Large intestine (tissue), 3 donors: ENCODE measurements at regions not wholly inside any gene's neighbourhood (a gene's known extent, or its start where the extent isn't known, plus 50 kb on each side); places are given as distances from the start of the nearest gene placed in this dataset.

Experiments
- DNase-seq, 2 donors: peaks; one replicate each; pipeline versions ENCODE4 v3.0.0 to v3.0.0-alpha.2; 2013
- H3K27ac ChIP-seq: one replicate; pipeline ENCODE4 v1.5.1; 2013; ENCODE audit warnings: low read length
- H3K27me3 ChIP-seq: 2 replicates; pipeline ENCODE4 v1.6.1; 2013; ENCODE audit warnings: low read length; ENCODE audit not compliant: control insufficient read depth, insufficient read depth
- H3K36me3 ChIP-seq: 2 replicates; pipeline ENCODE4 v1.6.1; 2013; ENCODE audit warnings: low read length; ENCODE audit not compliant: control insufficient read depth, insufficient read depth
- H3K4me1 ChIP-seq: one replicate; pipeline ENCODE4 v1.6.1; 2013; ENCODE audit warnings: low read length; ENCODE audit not compliant: control insufficient read depth, insufficient read depth
- H3K4me3 ChIP-seq: one replicate; pipeline ENCODE4 v1.5.1; 2013; ENCODE audit warnings: low read length
- H3K9me3 ChIP-seq: one replicate; pipeline ENCODE4 v1.6.1; 2013; ENCODE audit warnings: mild to moderate bottlenecking, low read depth, low read length, moderate library complexity; ENCODE audit not compliant: control insufficient read depth
- WGBS: methylation state at CpG from one replicate; pipeline ENCODE4 v1.1.5; 2013; ENCODE audit warnings: low lambda C conversion rate; ENCODE audit not compliant: insufficient coverage; 5-methylcytosine and 5-hydroxymethylcytosine counted together

DNA sequence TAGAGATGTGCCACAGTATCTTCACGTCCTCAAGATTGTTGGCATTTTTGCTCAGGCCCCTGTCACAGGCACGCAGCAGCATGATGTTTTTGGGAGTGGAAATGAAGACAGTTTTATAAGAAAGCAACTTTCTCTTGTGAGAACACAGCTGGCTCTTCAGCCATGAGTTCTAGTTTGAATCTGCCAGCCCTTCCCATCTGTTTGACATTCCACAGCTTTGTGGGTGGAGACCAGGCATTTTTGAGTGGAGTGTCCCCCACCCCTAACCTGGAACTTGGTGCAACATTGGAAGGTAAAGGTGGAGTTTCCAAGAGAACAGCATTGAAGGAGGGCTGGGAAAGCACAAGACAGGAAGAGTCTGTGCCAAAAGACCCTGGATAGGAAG is 253.1 kb upstream of the IGFBP3 start:
- Histone ChIP-seq H3K27ac (no peak overlapping the region), H3K9me3 (no peaks in the 10 kb centered on the region), H3K27me3 (peaks cover 3% of the 10 kb centered on the region), H3K36me3 (no peaks in the 10 kb centered on the region), H3K4me3 (no peak overlapping the region), H3K4me1 (no peaks in the 10 kb centered on the region)
- DNase-seq = no peak
- no CpG with 5 or more reads among the region's 2 CpGs for WGBS

DNA sequence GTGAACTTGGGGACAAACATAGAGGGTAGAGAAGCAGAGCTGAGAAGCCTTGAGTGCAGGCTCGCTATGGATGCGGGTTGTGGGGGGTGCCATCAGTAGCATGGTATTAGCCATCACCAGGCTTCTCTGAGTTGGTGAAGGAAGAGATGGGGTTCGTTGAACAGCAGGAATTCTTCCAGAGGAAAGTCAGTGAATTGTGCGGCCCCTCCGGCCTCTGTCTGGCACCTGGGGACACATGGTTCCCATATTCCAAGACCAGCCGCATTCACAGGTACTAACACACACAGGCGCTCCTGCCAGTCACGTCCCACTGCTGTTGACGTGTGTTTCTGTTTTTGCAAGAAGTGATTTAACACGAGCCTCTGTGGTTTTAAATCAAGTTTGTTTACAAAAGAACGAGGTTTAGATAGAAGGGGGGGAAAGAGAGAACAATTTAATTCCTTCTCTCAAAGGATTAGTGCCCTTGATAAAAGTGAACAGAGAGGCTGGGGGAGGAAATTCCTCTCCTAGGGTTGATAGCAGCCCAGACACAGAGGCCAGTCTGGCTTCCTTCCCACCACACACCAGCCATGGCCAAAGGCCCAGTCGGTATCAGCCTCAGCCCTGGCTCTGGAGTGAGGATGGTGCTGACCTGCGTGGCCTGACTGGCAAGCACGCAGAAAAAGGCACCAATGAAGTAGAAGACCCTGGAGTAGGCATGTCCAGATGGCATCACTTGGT is 252.6 kb upstream of the IGFBP3 start:
- H3K27me3 ChIP-seq = peaks cover 3% of the 10 kb centered on the region
- no peaks in the 10 kb centered on the region for H3K4me1 ChIP-seq
- no peaks in the 10 kb centered on the region for H3K36me3 ChIP-seq
- no peak overlapping the region for H3K27ac ChIP-seq
- H3K4me3 ChIP-seq = no peak overlapping the region
- DNase-seq = no peak
- no peaks in the 10 kb centered on the region for H3K9me3 ChIP-seq
- WGBS = 0% methylated on average over 1 of the region's 14 CpGs

DNA sequence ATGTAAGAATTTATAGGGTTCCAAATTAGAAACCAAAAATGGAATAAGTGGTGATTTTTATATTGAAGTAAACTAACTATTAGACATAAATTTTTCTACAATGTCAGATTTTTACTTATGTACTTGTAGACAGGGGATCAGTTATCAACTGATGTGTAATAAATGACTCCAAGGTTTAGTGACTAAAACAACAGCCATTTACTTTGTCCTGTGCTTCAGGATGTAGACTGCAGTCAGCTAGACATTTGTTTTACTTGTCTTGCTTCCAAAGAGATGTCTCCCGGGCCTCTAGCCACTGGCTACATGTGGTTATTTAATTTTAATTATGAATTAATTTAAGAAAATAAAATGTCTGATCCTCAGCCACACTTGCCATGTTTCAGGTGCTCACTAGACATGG is 249.7 kb upstream of the IGFBP3 start:
- H3K9me3 ChIP-seq = no peaks in the 10 kb centered on the region
- peaks cover 3% of the 10 kb centered on the region for H3K27me3 ChIP-seq
- H3K4me3 ChIP-seq = no peak overlapping the region
- no peak for DNase-seq
- H3K27ac ChIP-seq = no peak overlapping the region
- no CpG with 5 or more reads among the region's 1 CpG for WGBS
- no peaks in the 10 kb centered on the region for H3K36me3 ChIP-seq
- H3K4me1 ChIP-seq = no peaks in the 10 kb centered on the region

DNA sequence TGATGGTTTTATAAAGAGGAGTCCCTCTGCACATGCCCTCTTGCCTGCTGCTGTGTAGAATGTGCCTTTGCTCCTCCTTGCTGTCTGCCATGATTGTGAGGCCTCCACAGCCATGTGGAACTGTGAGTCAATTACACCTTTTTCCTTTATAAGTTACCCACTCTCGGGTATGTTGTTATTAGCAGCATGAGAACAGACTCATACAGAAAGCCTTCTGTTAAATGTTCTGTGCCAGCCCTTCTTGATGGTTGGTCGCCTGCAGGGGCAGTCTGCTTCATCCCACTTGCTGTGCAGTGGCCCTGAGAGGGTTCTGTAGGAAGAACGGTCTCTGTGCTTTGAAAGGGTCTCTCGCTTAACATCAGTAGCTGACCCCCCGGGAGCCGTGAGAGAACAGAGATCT is 248.9 kb upstream of the IGFBP3 start:
- Histone ChIP-seq H3K9me3 (no peaks in the 10 kb centered on the region), H3K4me1 (no peaks in the 10 kb centered on the region), H3K4me3 (no peak overlapping the region), H3K36me3 (no peaks in the 10 kb centered on the region), H3K27ac (no peak overlapping the region), H3K27me3 (peaks cover 3% of the 10 kb centered on the region)
- no peak for DNase-seq
- WGBS = no CpG with 5 or more reads among the region's 6 CpGs

DNA sequence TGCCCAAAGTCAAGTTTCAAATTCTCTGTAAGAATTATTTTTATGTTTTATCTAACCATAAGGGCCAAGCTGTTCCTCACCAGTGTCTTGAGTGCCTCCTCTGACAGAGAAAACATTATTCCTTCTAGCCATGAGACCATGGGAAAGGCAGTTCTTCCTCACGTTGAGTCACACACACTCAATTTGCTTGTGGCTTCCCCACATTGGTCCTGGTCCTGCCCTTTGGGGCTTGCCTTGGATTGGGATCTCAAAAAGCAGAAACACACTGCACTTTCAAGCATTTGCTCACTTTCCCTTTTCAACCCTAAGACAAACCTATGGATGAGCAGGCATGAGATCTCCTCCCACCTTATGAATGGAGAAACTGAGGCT is 248.3 kb upstream of the IGFBP3 start:
- WGBS = no CpG with 5 or more reads among the region's 1 CpG
- Histone ChIP-seq H3K27me3 (peaks cover 3% of the 10 kb centered on the region), H3K27ac (no peak overlapping the region), H3K4me3 (no peak overlapping the region), H3K36me3 (no peaks in the 10 kb centered on the region), H3K9me3 (no peaks in the 10 kb centered on the region), H3K4me1 (no peaks in the 10 kb centered on the region)
- DNase-seq = no peak

DNA sequence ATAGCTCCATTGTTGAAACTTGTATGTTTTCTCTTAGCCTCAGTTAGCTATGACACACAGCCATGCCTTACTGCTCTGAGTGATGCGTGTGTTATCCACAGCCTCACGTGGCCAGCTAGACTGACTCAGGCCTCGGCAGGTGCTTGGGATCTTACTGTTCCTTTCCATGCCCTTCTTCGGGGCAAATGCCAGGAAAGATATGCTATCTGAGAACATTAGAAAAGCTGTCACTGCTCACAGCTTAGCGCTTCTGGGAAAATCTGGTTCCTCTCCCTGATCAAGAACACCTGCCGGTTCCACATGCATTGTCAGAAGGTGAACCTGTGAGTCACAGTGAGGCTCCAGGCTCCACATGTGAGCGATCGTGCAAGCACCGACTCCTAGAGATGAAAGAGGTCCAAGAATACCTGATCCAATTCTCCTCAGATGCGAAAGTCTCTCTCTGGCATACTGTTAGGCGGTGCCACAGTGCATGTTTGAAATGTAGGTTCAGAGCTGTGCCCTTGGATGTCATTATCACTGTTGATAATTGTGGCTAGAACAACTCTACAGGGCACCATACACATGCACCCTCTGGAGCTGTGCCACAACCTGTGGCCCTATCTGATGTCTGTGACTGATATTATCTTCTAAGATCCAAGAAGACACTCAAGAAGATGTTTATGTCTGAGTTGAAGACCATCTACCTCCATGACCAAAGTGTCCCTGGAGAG is 247.8 kb upstream of the IGFBP3 start:
- H3K27me3 ChIP-seq = peaks cover 3% of the 10 kb centered on the region
- no peaks in the 10 kb centered on the region for H3K4me1 ChIP-seq
- WGBS = no CpG with 5 or more reads among the region's 11 CpGs
- DNase-seq = no peak
- no peak overlapping the region for H3K4me3 ChIP-seq
- H3K27ac ChIP-seq = no peak overlapping the region
- no peaks in the 10 kb centered on the region for H3K9me3 ChIP-seq
- H3K36me3 ChIP-seq = no peaks in the 10 kb centered on the region

DNA sequence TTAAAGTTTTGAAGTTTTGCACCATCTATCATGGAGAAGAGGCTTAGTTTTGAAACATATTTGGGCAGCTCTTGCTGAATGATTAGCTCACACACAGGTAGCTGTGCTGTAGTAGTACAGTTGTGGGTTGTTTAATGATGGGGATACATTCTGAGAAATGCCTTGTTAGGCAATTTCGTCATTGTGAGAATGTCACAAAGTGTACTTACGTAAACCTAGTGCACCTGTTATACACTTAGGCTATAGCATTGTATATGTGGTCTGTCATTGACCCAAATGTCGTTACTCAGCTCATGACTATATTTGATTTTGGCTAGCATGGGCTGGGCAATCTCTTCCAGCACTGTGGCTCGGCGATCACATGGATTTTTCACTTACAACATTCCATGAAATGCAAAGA is 247.2 kb upstream of the IGFBP3 start:
- no peaks in the 10 kb centered on the region for H3K36me3 ChIP-seq
- no peak overlapping the region for H3K27ac ChIP-seq
- DNase-seq = no peak
- H3K4me3 ChIP-seq = no peak overlapping the region
- no peaks in the 10 kb centered on the region for H3K9me3 ChIP-seq
- H3K4me1 ChIP-seq = no peaks in the 10 kb centered on the region
- no CpG with 5 or more reads among the region's 5 CpGs for WGBS
- H3K27me3 ChIP-seq = peaks cover 3% of the 10 kb centered on the region

DNA sequence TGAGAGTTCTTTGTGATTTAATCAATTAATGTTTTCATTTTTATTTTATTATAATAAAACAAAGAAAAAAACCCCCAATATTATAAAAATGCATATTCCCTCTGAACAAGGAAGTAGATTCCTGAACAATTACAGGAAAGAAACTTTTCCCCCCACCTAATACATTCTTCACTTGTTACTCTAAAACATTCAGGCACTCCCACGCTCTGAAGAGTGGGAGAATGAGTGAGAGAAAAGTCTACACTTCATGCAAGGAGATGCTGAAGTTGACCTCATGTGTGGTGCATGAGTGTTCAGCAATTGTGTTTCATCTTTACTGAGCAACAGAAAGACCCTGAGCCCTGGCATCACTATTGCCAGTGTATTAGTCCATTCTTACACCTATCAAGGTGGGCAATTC is 244.2 kb upstream of the IGFBP3 start:
- no CpG with 5 or more reads among the region's 1 CpG for whole genome bisulfite sequencing
- H3K4me3 ChIP-seq = no peak overlapping the region
- no peak overlapping the region for H3K27ac ChIP-seq
- H3K27me3 ChIP-seq = peaks cover 3% of the 10 kb centered on the region
- no peaks in the 10 kb centered on the region for H3K9me3 ChIP-seq
- no peaks in the 10 kb centered on the region for H3K36me3 ChIP-seq
- no peak for DNase-seq
- no peaks in the 10 kb centered on the region for H3K4me1 ChIP-seq

DNA sequence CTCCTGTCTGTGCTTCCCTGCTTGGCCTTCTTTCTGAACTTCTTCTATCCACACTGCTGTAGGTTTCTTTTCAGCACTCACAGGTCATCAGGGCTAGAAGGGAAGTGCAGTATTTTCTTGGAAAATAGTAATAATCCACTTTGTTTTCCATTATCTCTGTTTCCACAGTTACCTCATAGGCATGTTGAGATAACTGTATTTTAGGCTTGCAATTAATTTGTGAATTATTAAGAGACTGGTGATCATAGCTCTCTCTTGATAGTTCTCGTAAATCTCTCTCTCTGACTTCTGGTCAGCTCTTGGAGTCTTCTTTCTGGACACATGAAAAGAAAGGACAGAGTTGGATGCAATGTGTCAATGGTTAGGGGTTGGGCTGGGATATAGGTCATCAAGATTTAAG is 243.6 kb upstream of the IGFBP3 start:
- no peak overlapping the region for H3K27ac ChIP-seq
- no peak for DNase-seq
- H3K4me1 ChIP-seq = peaks cover under 1% of the 10 kb centered on the region
- WGBS = no CpG with 5 or more reads among the region's 1 CpG
- peaks cover 3% of the 10 kb centered on the region for H3K27me3 ChIP-seq
- no peaks in the 10 kb centered on the region for H3K36me3 ChIP-seq
- no peak overlapping the region for H3K4me3 ChIP-seq
- no peaks in the 10 kb centered on the region for H3K9me3 ChIP-seq

DNA sequence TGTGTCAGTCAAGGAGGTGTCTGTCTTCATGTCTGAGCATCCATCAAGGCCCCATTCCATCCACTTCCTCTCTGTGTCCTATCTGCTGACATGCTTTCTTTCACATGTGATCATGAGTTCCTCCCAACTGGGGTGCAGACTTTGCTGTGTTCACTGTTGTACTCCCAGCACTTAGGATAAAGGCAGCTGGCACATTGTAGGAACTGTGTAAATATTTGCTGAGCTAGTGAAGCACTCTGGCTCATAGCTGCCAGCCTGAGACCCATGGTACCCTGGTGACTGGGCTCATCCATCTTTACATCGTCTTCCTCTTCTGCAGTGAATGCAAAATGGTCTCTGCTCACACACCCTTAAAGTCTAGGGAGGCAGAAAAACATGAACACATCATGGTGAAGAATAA is 242.2 kb upstream of the IGFBP3 start:
- Histone ChIP-seq H3K27me3 (no peaks in the 10 kb centered on the region), H3K4me1 (peaks cover 3% of the 10 kb centered on the region), H3K4me3 (no peak overlapping the region), H3K9me3 (no peaks in the 10 kb centered on the region), H3K36me3 (no peaks in the 10 kb centered on the region), H3K27ac (no peak overlapping the region)
- no peak for DNase-seq
- WGBS = no CpG with 5 or more reads among the region's 1 CpG

DNA sequence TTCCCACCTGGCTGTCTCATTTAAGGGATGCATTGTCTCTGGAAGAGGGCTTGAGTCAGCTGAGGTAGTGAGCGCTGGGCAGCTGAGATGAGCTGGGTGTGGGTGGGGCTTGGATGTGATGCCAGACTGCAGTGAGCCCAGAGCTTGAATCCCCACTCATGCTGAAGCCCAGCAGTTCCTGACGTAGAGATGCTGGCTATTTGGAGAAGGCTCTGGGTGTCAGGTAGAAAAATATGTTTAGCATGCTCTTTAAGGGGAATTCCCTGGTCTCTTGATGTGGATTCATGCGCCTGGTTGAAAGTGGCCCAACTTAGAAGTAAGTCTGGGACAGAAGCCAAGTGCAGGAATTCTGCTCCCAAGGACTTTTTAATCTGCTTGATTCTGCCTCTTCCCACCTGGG is 241.5 kb upstream of the IGFBP3 start:
- Histone ChIP-seq H3K27ac (no peak overlapping the region), H3K4me1 (peaks cover 3% of the 10 kb centered on the region), H3K4me3 (no peak overlapping the region), H3K27me3 (no peaks in the 10 kb centered on the region), H3K36me3 (no peaks in the 10 kb centered on the region), H3K9me3 (no peaks in the 10 kb centered on the region)
- DNase-seq = no peak
- 40% methylated on average over 1 of the region's 3 CpGs for WGBS
